Frontal cortex (tissue), 3 donors: ENCODE measurements at regions not wholly inside any gene's neighbourhood (a gene's known extent, or its start where the extent isn't known, plus 50 kb on each side); places are given as distances from the start of the nearest gene placed in this dataset.

Experiments used
- DNase-seq, 2 donors: peaks; one replicate each; pipeline ENCODE4 v3.0.0; 2012; ENCODE audit warnings: low spot score in 2 of 2
- FAIRE-seq: peaks from 2 replicates; lab custom pipeline; 2012; peaks lifted over from hg19 to GRCh38; lab: Jason Lieb, UNC
- donor health status: control.
- donor health status: control.
- donor health status: control.

GRCh38 chr1:69451196-69451595 lies 116.5 kb upstream of the LRRC7 start:
- FAIRE-seq (no peak), DNase-seq (no peak)

DNA sequence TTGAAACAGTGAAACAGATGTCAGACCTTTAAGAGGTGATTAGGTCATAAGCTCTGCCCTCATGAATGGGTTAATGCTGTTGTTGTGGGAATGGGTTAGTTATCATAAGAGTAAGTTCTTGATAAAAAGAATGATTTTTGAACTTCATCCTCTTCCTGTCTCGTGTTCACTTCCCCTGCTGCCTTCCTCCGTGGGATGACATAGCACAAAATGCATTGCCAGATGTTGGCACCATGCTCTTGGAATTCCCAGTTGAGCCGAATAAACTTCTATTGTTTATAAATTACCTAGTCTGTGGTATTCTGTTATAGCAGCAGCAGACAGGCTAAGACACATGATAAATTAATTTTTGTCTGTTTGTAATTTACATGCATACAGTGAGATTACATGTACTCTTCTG lies 112.0 kb upstream of the LRRC7 start:
- no peak for DNase-seq
- FAIRE-seq, result no peak

DNA sequence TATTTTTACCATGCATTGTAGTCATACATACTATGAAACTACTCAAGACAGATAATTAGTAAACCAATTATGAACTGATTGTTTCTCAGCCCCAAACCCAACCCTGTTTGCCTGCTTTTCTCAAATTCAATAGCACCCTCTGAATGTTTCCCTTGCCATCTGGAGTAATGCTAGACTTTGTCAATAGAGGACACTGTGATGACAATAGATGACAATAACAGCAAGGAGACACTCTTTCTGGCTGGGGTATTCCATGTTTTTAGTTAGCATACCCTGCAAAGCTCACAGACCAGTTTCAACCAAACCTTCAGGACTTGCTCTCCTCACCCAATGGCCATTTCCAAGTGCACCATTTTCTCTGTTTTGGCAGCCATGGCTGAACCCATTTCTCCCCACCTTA lies 108.5 kb upstream of the LRRC7 start:
- DNase-seq (no peak), FAIRE-seq (no peak)

DNA sequence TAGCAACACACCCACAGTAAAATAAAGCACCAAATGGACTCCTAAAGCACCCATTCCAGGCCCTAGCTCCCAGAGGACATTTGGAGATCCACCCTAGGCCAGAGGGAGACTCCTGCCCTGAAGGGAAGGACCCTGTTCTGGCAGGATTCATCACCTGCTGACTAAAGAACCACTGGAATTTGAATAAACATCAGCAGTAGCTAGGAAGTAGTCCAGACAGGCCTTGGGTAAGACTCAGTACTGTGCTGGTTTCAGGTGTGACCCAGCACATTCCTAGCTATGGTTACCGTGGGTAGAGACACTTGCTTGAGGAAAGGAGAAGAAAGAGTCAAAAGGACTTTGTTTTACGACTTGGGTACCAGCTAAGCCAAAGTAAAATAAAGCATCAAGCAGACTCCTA lies 92.7 kb upstream of the LRRC7 start:
- DNase-seq (no peak), FAIRE-seq (no peak)

- DNase-seq, result no peak
- FAIRE-seq, result no peak
Measured at GRCh38 chr1:69479734-69480133, 88.0 kb upstream of the LRRC7 start.

GRCh38 chr1:69483246-69483645 lies 84.5 kb upstream of the LRRC7 start:
- DNase-seq (no peak), FAIRE-seq (no peak)

GRCh38 chr1:69485616-69486015 lies 82.1 kb upstream of the LRRC7 start:
- FAIRE-seq (no peak), DNase-seq (no peak)

DNA sequence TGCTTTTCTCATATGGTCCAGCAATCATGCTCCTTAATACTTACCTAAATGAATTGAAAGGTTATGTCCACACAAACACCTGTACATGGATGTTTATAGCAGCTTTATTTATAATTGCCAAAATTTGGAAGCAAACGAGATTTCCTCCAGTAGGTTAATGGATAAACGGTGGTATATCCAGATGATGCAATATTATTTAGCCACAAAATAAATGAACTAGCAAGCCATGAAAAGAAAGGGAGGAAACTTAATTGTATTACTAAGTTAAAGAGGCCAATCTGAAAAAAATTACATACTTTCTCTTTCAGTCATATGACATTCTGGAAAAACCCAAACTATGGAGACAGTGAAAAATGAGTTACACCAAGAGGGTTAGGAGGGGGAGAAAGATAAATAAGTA lies 76.3 kb upstream of the LRRC7 start:
- FAIRE-seq (no peak), DNase-seq (no peak)

GRCh38 chr1:69492286-69492685 lies 75.4 kb upstream of the LRRC7 start:
- FAIRE-seq (no peak), DNase-seq (no peak)

- FAIRE-seq, result no peak
- DNase-seq, result no peak
Measured at GRCh38 chr1:69494221-69494620, 73.5 kb upstream of the LRRC7 start.

DNA sequence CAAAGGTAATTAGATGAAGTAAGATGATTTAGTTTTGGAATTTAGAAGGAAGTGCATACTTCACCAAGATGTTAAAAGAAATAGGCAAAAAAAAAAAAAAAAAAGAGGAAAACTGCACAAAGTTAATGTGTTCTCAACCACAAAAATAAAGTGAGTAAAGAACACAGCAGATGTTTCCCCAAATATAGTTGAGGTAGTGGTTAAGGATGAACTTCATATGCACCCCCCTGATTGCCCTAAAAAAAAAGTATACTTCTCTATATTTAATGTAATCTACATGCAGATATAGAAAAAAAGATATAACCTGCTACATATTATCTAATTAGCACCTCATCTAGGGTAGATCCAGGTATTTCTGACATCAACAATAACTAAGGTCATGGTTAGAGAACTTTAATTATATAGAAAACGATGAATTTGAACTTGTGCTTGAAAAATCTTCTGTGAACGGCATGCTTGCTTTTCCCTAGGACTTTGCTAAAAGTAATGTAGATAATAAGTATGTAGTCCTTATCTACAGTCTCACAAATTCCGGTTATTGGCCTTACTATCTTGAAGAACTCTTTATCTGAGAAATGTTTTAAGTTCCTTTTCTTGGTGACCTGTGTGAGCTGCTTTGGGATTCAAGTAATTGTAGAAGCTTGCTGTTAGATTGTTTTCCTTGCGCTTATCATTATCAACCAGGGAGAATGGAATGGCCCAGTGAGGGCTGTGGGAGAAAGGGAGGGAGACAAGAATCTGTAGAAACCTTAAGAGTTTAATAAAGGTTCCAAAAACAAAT lies 70.1 kb upstream of the LRRC7 start:
- no peak for FAIRE-seq

DNA sequence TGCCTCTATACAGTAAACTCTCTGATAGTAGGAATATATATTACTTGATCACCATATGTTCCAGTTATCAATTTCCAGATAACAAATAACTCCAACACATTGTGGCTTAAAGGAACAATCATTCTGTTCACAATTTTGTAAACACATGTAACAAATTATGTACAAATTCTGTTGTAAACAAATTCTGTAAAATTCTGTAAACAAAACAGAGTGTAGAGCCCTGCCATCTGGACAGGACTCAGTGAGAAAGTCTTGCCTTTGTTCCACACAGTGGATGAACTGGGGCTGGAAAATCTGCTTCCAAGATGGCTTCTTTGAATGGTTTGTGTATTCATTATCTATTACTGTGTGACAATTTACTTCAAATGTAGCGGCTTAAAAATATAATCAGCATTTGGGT lies 69.0 kb upstream of the LRRC7 start:
- DNase-seq (no peak), FAIRE-seq (no peak)

More for the DNA sequence above, 70.1 kb upstream of the LRRC7 start:
- no peak for DNase-seq

- no peak for DNase-seq
- no peak for FAIRE-seq
Measured at GRCh38 chr1:69499203-69499803, 68.4 kb upstream of the LRRC7 start.

DNA sequence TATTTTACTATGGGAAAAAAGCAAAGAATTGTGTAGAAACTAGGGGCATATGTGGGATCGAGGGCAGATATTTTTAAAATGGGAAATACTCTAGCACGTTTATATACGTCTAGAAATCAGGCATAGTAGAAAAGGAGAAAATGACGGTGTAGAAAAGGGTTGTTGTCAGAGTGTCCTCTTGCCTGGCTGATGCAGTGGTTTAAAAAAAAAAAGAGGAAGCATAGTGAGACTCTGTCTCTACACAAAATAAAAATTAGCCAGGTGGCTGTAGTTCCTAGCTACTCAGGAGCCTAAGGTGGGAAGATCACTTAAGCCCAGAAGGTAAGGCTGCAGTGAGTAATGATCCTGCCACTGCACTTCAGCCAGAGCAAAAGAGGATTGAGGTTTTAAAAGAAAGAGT lies 64.7 kb upstream of the LRRC7 start:
- FAIRE-seq, result no peak
- DNase-seq, result no peak

GRCh38 chr1:69504730-69505252 lies 62.9 kb upstream of the LRRC7 start:
- DNase-seq, result no peak
- no peak for FAIRE-seq

GRCh38 chr1:69506311-69506710 lies 61.4 kb upstream of the LRRC7 start:
- FAIRE-seq (no peak), DNase-seq (no peak)

- DNase-seq (no peak), FAIRE-seq (no peak)
Measured at GRCh38 chr1:69506721-69507120, 61.0 kb upstream of the LRRC7 start.

DNA sequence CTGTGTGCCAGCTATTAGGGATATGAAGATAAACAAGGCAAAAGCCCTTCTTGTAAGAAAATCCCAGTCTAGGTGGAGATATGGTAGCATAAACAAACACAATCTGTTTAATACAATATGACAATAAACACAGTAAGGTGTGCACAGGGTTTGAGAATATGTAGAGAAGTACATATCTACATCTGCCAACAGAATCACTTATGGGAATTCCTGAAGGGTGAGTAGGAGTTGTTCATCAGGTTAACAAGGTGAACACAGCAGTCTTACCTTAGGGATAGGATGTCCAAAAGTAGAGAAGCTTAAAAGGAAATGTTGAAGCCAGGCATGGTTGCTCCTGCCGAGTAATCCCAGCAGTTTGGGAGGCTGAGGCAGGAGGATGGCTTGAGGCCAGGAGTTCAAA lies 57.7 kb upstream of the LRRC7 start:
- no peak for DNase-seq
- no peak for FAIRE-seq

DNA sequence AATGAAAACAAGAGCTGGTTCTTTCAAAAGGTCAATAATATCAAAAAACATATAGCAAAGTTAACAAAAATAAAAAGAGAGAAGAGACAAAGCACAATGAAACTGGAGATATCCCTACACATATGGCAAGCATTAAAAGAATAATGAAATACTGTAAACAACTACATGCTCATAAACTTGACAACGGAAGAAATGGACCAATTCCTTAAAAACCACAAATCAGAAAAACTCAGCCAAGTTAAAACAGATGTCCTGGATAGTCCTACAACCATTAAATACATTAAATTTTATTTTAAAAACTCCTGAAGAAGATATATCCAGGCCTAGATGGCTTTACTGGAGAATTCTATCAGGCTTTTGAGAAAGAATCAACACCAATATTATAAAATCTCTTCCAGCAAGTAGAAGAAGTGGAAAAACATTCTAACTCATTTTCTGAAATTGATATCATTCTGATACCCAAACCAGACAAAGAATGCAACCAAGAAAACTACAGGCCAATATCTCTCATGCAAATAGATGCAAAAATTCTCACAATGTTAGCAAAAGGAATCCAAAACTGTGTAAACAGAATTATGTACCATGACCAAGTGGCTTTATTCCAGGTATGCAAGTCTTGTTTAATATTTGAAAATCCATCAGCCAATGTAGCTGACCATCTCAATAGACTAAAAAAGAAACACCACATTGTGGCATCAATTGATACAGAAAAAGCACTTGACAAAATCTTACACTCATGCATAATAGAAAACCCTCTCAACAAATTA lies 56.1 kb upstream of the LRRC7 start:
- FAIRE-seq (no peak), DNase-seq (no peak)

- FAIRE-seq (no peak), DNase-seq (no peak)
Measured at GRCh38 chr1:69513601-69514000, 54.1 kb upstream of the LRRC7 start.
